ENCODE measurements at regions not wholly inside any gene's neighbourhood (a gene's known extent, or its start where the extent isn't known, plus 50 kb on each side); places are given as distances from the start of the nearest gene placed in this dataset.

DNA sequence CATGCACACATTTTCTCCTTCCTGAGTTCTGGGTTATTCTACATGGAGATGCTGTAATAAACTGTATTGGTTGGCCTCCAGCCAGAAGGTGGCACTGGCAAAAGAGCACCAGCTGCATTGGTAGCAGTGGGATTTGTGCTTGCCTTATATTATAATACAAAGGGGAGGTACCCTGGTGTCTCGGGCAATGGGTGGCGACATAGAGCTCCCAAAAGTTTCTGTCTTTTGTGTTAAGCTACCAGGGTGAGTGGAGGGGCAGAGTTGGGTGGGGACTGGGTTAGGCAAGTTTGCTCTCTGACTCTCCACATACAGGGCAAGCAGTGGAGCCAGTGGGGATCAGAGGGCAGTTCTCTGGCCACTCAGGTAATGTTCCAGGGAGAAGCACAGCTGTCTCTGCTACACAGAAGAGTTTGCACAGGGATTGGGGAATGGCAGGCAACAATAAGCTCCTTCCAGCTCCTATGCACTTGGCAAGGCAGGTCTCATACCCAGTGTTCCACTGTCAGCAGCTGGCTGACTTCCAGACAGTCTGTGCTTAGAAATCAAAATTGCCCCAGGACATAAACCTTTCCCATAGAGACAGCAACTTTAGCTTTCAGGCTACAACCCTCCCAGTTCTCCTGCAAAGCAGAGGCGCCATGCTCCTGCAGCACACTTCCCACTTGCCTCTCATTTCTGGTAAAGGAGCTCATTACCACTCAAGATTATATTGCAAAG, 463.9 kb upstream of the PCDH7 start:
- TF ChIP-seq, protein P1, sequence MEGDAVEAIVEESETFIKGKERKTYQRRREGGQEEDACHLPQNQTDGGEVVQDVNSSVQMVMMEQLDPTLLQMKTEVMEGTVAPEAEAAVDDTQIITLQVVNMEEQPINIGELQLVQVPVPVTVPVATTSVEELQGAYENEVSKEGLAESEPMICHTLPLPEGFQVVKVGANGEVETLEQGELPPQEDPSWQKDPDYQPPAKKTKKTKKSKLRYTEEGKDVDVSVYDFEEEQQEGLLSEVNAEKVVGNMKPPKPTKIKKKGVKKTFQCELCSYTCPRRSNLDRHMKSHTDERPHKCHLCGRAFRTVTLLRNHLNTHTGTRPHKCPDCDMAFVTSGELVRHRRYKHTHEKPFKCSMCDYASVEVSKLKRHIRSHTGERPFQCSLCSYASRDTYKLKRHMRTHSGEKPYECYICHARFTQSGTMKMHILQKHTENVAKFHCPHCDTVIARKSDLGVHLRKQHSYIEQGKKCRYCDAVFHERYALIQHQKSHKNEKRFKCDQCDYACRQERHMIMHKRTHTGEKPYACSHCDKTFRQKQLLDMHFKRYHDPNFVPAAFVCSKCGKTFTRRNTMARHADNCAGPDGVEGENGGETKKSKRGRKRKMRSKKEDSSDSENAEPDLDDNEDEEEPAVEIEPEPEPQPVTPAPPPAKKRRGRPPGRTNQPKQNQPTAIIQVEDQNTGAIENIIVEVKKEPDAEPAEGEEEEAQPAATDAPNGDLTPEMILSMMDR (conservative IDR thresholded peaks at IDR 0.05 in 1 of 2, IDR thresholded peaks at IDR 0.05 in 1 of 2; ENCODE audit: extremely low read depth in 1 of 2, insufficient read depth in 1 of 2, low read depth in 1 of 2, low read length in 2 of 2): no peak
- TF ChIP-seq EZH2 (IDR thresholded peaks at IDR 0.05; ENCODE audit: borderline replicate concordance, low read length): no peak

Data from mammary epithelial cell (primary cell).